HCT116 (cell line): ENCODE measurements at regions not wholly inside any gene's neighbourhood (a gene's known extent, or its start where the extent isn't known, plus 50 kb on each side); places are given as distances from the start of the nearest gene placed in this dataset.

Source experiments
- ATAC-seq: fragments of 200-7000 bp; cut with Tn5 transposase; 2 replicates; pipeline ENCODE4 v1.9.1; 2020; ENCODE audit warnings: mild to moderate bottlenecking, moderate library complexity
- BruUV-seq: library from RNA; stranded (reverse); fragments of 400-500 nt; replicated peaks from 2 replicates; lab custom pipeline; 2021; lab: Mats Ljungman, UMichigan
- CTCF ChIA-PET: fragments of 300-600 bp; sonication (Branson Sonifier 250); formaldehyde crosslinking; loops from one replicate; lab custom pipeline; 2021; ENCODE audit warnings: antibody characterized with exemption; lab: Charles Lee
- POLR2A ChIA-PET: fragments of 300-600, 350-600 bp; sonication (Branson Sonifier 250); formaldehyde crosslinking; loops from one replicate; lab custom pipeline; 2021; ENCODE audit warnings: antibody characterized with exemption; lab: Charles Lee
- RAD21 ChIA-PET, 2 experiments: fragments of 300-600 bp; sonication (Branson Sonifier 250); formaldehyde crosslinking; loops; one replicate each; lab custom pipeline; 2023; ENCODE audit warnings: low total read pairs in 2 of 2; ENCODE audit not compliant: uncharacterized antibody in 2 of 2, unreplicated experiment in 2 of 2, low non-redundant PET in 1 of 2; lab: Charles Lee
- DNase-seq: peaks from one replicate; pipeline ENCODE4 v3.0.0-alpha.2; 2010; ENCODE audit warnings: low read depth, low spot score
- H2AFZ ChIP-seq: fragments of 200-600 bp; shearing (Covaris generic), sonication (generic); 2 replicates; pipeline ENCODE4 v1.6.1; 2017; ENCODE audit warnings: low read depth, mixed run types, mixed read lengths, antibody characterized with exemption, low read length; ENCODE audit not compliant: poor library complexity, severe bottlenecking
- H3K27ac ChIP-seq: 2 replicates; pipeline ENCODE4 v1.5.1; 2012; ENCODE audit warnings: low read depth, low read length
- H3K27me3 ChIP-seq: fragments of 200-600 bp; sonication (generic); 2 replicates; pipeline ENCODE4 v1.6.1; 2016; ENCODE audit warnings: mixed run types, low read length, mixed read lengths; ENCODE audit not compliant: insufficient read depth
- H3K36me3 ChIP-seq, 2 experiments: fragments of 200-500 bp in 1 of 2; fragments of 200-600 bp in 1 of 2; sonication (Bioruptor generic) in 1 of 2; sonication (generic) in 1 of 2; 2 replicates each; pipeline versions ENCODE4 v1.5.1 to v1.6.1; 2014 to 2016; ENCODE audit warnings: low read length in 2 of 2, inconsistent platforms in 1 of 2, mixed read lengths in 1 of 2, mixed run types in 1 of 2; ENCODE audit not compliant: insufficient read depth in 2 of 2, control insufficient read depth in 1 of 2
- H3K4me1 ChIP-seq, 2 experiments: fragments of 200-600 bp in 1 of 2; sonication (generic) in 1 of 2; 2 replicates each; pipeline versions ENCODE4 v1.5.1 to v1.6.1; 2012 to 2017; ENCODE audit warnings: low read length in 2 of 2, inconsistent platforms in 1 of 2, mild to moderate bottlenecking in 1 of 2, mixed read lengths in 1 of 2, mixed run types in 1 of 2, moderate library complexity in 1 of 2; ENCODE audit not compliant: insufficient read depth in 2 of 2, control insufficient read depth in 1 of 2
- H3K4me2 ChIP-seq: fragments of 200-600 bp; sonication (generic); 2 replicates; pipeline ENCODE4 v1.6.1; 2017; ENCODE audit warnings: mixed run types, low read length, mixed read lengths
- H3K4me3 ChIP-seq, 2 experiments: fragments of 200-600 bp in 1 of 2; sonication (generic) in 1 of 2; replicated peaks in 1 of 2; 2 replicates each; pipeline ENCODE4 v1.5.1; 2011 to 2016; ENCODE audit warnings: low read length in 2 of 2, control low read depth in 1 of 2, low read depth in 1 of 2, mild to moderate bottlenecking in 1 of 2, mixed read lengths in 1 of 2, mixed run types in 1 of 2
- H3K79me2 ChIP-seq: fragments of 200-600 bp; sonication (generic); 2 replicates; pipeline ENCODE4 v1.6.1; 2017; ENCODE audit warnings: mild to moderate bottlenecking, mixed run types, low read length, moderate library complexity, mixed read lengths; ENCODE audit not compliant: insufficient read depth
- H3K9ac ChIP-seq: fragments of 200-600 bp; sonication (generic); 2 replicates; pipeline ENCODE4 v1.6.1; 2016; ENCODE audit warnings: low read length, mixed read lengths
- H3K9me2 ChIP-seq: fragments of 200-600 bp; sonication (generic), shearing (Covaris generic); 2 replicates; pipeline ENCODE4 v1.6.1; 2017; ENCODE audit warnings: mixed run types, mild to moderate bottlenecking, moderate library complexity; ENCODE audit not compliant: insufficient read depth
- H3K9me3 ChIP-seq, 2 experiments: fragments of 200-500 bp in 1 of 2; fragments of 200-600 bp in 1 of 2; sonication (Bioruptor generic) in 1 of 2; sonication (generic) in 1 of 2; 2 replicates each; pipeline ENCODE4 v1.6.1; 2014 to 2017; ENCODE audit warnings: low read length in 2 of 2, mixed read lengths in 2 of 2, inconsistent platforms in 1 of 2, low read depth in 1 of 2, mild to moderate bottlenecking in 1 of 2, mixed run types in 1 of 2, moderate library complexity in 1 of 2; ENCODE audit not compliant: control insufficient read depth in 1 of 2, insufficient read depth in 1 of 2
- H4K20me1 ChIP-seq: fragments of 200-600 bp; sonication (generic), shearing (Covaris generic); 2 replicates; pipeline ENCODE4 v1.6.1; 2017; ENCODE audit warnings: mixed run types, mild to moderate bottlenecking, moderate library complexity; ENCODE audit not compliant: insufficient read depth
- ATF3 ChIP-seq: IDR thresholded peaks from 2 replicates; pipeline ENCODE4 v1.6.1; 2012
- CBX3 ChIP-seq: IDR thresholded peaks from 2 replicates; pipeline ENCODE4 v1.6.1; 2012; ENCODE audit warnings: low read depth
- CTCF ChIP-seq, 3 experiments: fragments of 200-600 bp in 1 of 3; sonication (generic) in 1 of 3; IDR thresholded peaks in 2 of 3; conservative IDR thresholded peaks in 1 of 3; 2 replicates each; pipeline ENCODE4 v1.5.1; 2012 to 2017; ENCODE audit warnings: low read depth in 2 of 3, low read length in 2 of 3, antibody characterized with exemption in 1 of 3, borderline replicate concordance in 1 of 3, control low read depth in 1 of 3, mild to moderate bottlenecking in 1 of 3, mixed read lengths in 1 of 3, mixed run types in 1 of 3, moderate library complexity in 1 of 3; ENCODE audit not compliant: insufficient read depth in 1 of 3
- EGR1 ChIP-seq: IDR thresholded peaks from 2 replicates; pipeline ENCODE4 v1.6.1; 2012; ENCODE audit warnings: low read depth
- EZH2 ChIP-seq: fragments of 200-600 bp; sonication (generic); IDR thresholded peaks from 2 replicates; pipeline ENCODE4 v1.6.1; 2017; ENCODE audit warnings: antibody characterized with exemption, mixed run types
- EZH2phosphoT487 ChIP-seq: fragments of 200-600 bp; IDR thresholded peaks from 2 replicates; pipeline ENCODE4 v1.6.1; 2018; ENCODE audit warnings: antibody characterized with exemption, borderline replicate concordance
- FOSL1 ChIP-seq: IDR thresholded peaks from 2 replicates; pipeline ENCODE4 v1.6.1; 2012; ENCODE audit warnings: low read depth
- MAX ChIP-seq: IDR thresholded peaks from 2 replicates; pipeline ENCODE4 v1.6.1; 2012
- POLR2AphosphoS5 ChIP-seq: IDR thresholded peaks from 2 replicates; pipeline ENCODE4 v1.6.1; 2011; ENCODE audit warnings: mild to moderate bottlenecking, low read depth, low read length, moderate library complexity
- SIN3A ChIP-seq: IDR thresholded peaks from 2 replicates; pipeline ENCODE4 v1.6.1; 2012; ENCODE audit warnings: low read depth
- SP1 ChIP-seq: IDR thresholded peaks from 2 replicates; pipeline ENCODE4 v1.6.1; 2012; ENCODE audit warnings: low read depth
- TCF7L2 ChIP-seq: IDR thresholded peaks from 2 replicates; pipeline ENCODE4 v1.7.0; 2011; ENCODE audit warnings: borderline replicate concordance, inconsistent platforms; ENCODE audit not compliant: insufficient read depth, insufficient read length; ENCODE audit errors: extremely low read depth
- ZBTB33 ChIP-seq: IDR thresholded peaks from 2 replicates; pipeline ENCODE4 v1.6.1; 2011; ENCODE audit warnings: mild to moderate bottlenecking, low read length, moderate library complexity; ENCODE audit not compliant: insufficient replicate concordance; ENCODE audit errors: extremely low read depth
- ZNF274 ChIP-seq: fragments of 200-500 bp; sonication (Bioruptor generic); IDR thresholded peaks from 2 replicates; pipeline ENCODE4 v1.6.1; 2014; ENCODE audit warnings: mild to moderate bottlenecking, low read depth, low read length, inconsistent platforms
- intact Hi-C: fragments of 100-400 bp; cut with micrococcal nuclease; formaldehyde crosslinking; loops from 2 replicates; pipeline ENCODE4 v1.10.0; 2022

- H3K9me2 ChIP-seq: no peaks in the 10 kb centered on the region
- H3K36me3 ChIP-seq: no peaks in the 10 kb centered on the region
- RAD21 ChIA-PET: no interaction called here
- H3K9me3 ChIP-seq: no peaks in the 10 kb centered on the region
- no peak for DNase-seq
- no peak overlapping the region for H2AFZ ChIP-seq
- H3K79me2 ChIP-seq: no peaks in the 10 kb centered on the region
- TF ChIP-seq EZH2: no peak
- TF ChIP-seq EZH2phosphoT487: no peak
- TF ChIP-seq POLR2AphosphoS5: no peak
- TF ChIP-seq CBX3: no peak
- no peak for TF ChIP-seq SIN3A
- TF ChIP-seq FOSL1: no peak
- no peak for TF ChIP-seq ZBTB33
- no peak for TF ChIP-seq ZNF274
- TF ChIP-seq ATF3: no peak
- no peak for TF ChIP-seq CTCF (IDR thresholded peaks at IDR 0.05 in 2 of 3, conservative IDR thresholded peaks at IDR 0.05 in 1 of 3; ENCODE audit: borderline replicate concordance in 1 of 3, insufficient read depth in 1 of 3, low read depth in 2 of 3, low read length in 2 of 3)
- no peak for TF ChIP-seq TCF7L2
- no peak for TF ChIP-seq MAX
- no peak for TF ChIP-seq SP1
- TF ChIP-seq EGR1: no peak
- TF ChIP-seq, all 23 proteins: peak for 0
- intact Hi-C loops: loop anchor here (10.0 kb wide), 1 partner anchor 688 kb away; no protein-coding TSS in a partner anchor
- H3K4me3 ChIP-seq: no peak overlapping the region
- no peaks in the 10 kb centered on the region for H3K4me1 ChIP-seq
- peaks cover 22% of the 10 kb centered on the region for H3K27me3 ChIP-seq
- ChIA-PET CTCF (no interaction called here), POLR2A (no interaction called here)
- H3K9ac ChIP-seq: no peak overlapping the region
- no peaks in the 10 kb centered on the region for H4K20me1 ChIP-seq
- no peak for ATAC-seq
- H3K27ac ChIP-seq: no peak overlapping the region
- BruUV-seq: no TSS peak
- no peak overlapping the region for H3K4me2 ChIP-seq
Observed at GRCh38 chr2:128752691-128753263, 434.1 kb upstream of the HS6ST1 start.
